ENCODE measurements at regions not wholly inside any gene's neighbourhood (a gene's known extent, or its start where the extent isn't known, plus 50 kb on each side); places are given as distances from the start of the nearest gene placed in this dataset.

DNA sequence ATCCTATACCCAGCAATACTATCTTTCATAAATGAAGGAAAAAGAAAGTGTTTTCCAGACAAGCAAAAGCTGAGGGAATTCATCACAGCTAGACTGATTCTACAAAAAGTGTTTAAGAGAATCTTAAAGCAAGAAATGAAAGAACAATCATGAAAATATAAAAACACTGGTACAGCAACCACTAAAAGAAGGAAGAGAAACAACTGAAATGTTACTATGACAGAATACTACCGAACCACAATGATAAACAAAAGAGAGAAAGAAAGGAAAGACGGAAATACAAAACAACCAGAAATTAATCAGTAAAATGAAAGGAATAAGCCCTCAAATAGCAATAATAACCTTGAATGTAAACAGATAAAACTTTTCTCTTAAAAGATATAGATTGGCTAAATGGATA, 110.8 kb upstream of the AFF2 start:
- no peak overlapping the region for H2BK120ac ChIP-seq (ENCODE audit: low read depth, low read length, poor library complexity, severe bottlenecking)
- H3K23me2 ChIP-seq (ENCODE audit: insufficient read length, low read depth, low read length, poor library complexity, severe bottlenecking) = no peaks in the 10 kb centered on the region
- H2BK20ac ChIP-seq (ENCODE audit: low read depth, low read length, poor library complexity, severe bottlenecking) = no peak overlapping the region
- Mint-ChIP-seq H3K4me1 (0 out of 4 replicates have a peak, but pooled peaks cover 0 to 2% of the 10 kb centered on the region in 2 experiments), H3K27me3 (ENCODE audit: low read depth) (peaks cover 2% of the 10 kb centered on the region; the same call in 1 of the 2 replicates), H3K9me3 (peaks cover 59 to 61% of the 10 kb centered on the region in 2 experiments), H3K4me3 (no peak overlapping the region), H3K36me3 (ENCODE audit: insufficient read depth in 1 of 3, low read depth in 3 of 3) (no peaks in the 10 kb centered on the region; a peak in 1 of 7 replicates), H3K27ac (no peak overlapping the region)
- H3K4me1 ChIP-seq (ENCODE audit: insufficient read depth, low read length) = no peaks in the 10 kb centered on the region
- no peak overlapping the region for H4K5ac ChIP-seq (ENCODE audit: insufficient read length, low read depth, low read length)
- no peak overlapping the region for H3K9ac ChIP-seq (ENCODE audit: extremely low read depth, insufficient read length, low read length)
- H4K20me1 ChIP-seq (ENCODE audit: control insufficient read depth, insufficient read depth, insufficient read length) = no peaks in the 10 kb centered on the region
- no peak overlapping the region for H2BK12ac ChIP-seq (ENCODE audit: insufficient read length, low read depth, low read length)
- H3K14ac ChIP-seq (ENCODE audit: insufficient read depth, low read length) = no peak overlapping the region
- no peak overlapping the region for H2AK5ac ChIP-seq (ENCODE audit: insufficient read length, low read length)
- no peaks in the 10 kb centered on the region for H3K79me2 ChIP-seq (ENCODE audit: insufficient read depth, low read length)
- WGBS (ENCODE audit: extremely low coverage, insufficient read length, low lambda C conversion rate) = no CpG with 5 or more reads among the region's 2 CpGs
- H2AFZ ChIP-seq (ENCODE audit: low read length) = no peak overlapping the region
- H3K27me3 ChIP-seq (ENCODE audit: insufficient read depth, low read length) = no peaks in the 10 kb centered on the region
- no peak overlapping the region for H3K27ac ChIP-seq (ENCODE audit: insufficient read length, low read depth, low read length)
- peaks cover 9% of the 10 kb centered on the region for H3K9me3 ChIP-seq (ENCODE audit: control insufficient read depth, low read depth, low read length)
- no peak overlapping the region for H3K4ac ChIP-seq (ENCODE audit: low read depth, low read length)
- H3K56ac ChIP-seq (ENCODE audit: insufficient read length, low read depth, low read length) = no peak overlapping the region
- no peak overlapping the region for H2BK15ac ChIP-seq (ENCODE audit: low read depth, low read length)
- H3K79me1 ChIP-seq (ENCODE audit: insufficient read depth, low read depth, low read length, poor library complexity, severe bottlenecking) = no peaks in the 10 kb centered on the region
- no peak overlapping the region for H3K4me2 ChIP-seq (ENCODE audit: insufficient read depth, insufficient read length, low read length)
- H3K18ac ChIP-seq (ENCODE audit: insufficient read length, low read depth, low read length) = no peak overlapping the region
- no peak overlapping the region for H2BK5ac ChIP-seq (ENCODE audit: insufficient read length, low read length)
- no peak overlapping the region for H3T11ph ChIP-seq (ENCODE audit: low read length)
- no peak overlapping the region for H4K8ac ChIP-seq (replicated peaks; ENCODE audit: insufficient read length, low read depth, low read length)
- TF ChIP-seq, protein P1, sequence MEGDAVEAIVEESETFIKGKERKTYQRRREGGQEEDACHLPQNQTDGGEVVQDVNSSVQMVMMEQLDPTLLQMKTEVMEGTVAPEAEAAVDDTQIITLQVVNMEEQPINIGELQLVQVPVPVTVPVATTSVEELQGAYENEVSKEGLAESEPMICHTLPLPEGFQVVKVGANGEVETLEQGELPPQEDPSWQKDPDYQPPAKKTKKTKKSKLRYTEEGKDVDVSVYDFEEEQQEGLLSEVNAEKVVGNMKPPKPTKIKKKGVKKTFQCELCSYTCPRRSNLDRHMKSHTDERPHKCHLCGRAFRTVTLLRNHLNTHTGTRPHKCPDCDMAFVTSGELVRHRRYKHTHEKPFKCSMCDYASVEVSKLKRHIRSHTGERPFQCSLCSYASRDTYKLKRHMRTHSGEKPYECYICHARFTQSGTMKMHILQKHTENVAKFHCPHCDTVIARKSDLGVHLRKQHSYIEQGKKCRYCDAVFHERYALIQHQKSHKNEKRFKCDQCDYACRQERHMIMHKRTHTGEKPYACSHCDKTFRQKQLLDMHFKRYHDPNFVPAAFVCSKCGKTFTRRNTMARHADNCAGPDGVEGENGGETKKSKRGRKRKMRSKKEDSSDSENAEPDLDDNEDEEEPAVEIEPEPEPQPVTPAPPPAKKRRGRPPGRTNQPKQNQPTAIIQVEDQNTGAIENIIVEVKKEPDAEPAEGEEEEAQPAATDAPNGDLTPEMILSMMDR (conservative IDR thresholded peaks at IDR 0.05) = no peak
- H3K23ac ChIP-seq (ENCODE audit: insufficient read length, low read depth, low read length) = no peak overlapping the region
- DNase-seq = no peak
- no peak overlapping the region for H4K91ac ChIP-seq (ENCODE audit: insufficient read length, low read depth, low read length)
